Panc1 (cell line): ENCODE measurements at regions not wholly inside any gene's neighbourhood (a gene's known extent, or its start where the extent isn't known, plus 50 kb on each side); places are given as distances from the start of the nearest gene placed in this dataset.

ENCODE experiments used
- ATAC-seq: fragments of 200-7000 bp; cut with Tn5 transposase; 2 replicates; pipeline ENCODE4 v1.9.1; 2020; ENCODE audit warnings: mild to moderate bottlenecking, moderate library complexity
- BruUV-seq: library from RNA; stranded (reverse); fragments of 400-500 nt; replicated peaks from 2 replicates; lab custom pipeline; 2021; lab: Mats Ljungman, UMichigan
- CTCF ChIA-PET: fragments of 300-600 bp; sonication (Branson Sonifier 250); formaldehyde crosslinking; loops from one replicate; lab custom pipeline; 2022; ENCODE audit warnings: antibody characterized with exemption; lab: Charles Lee
- POLR2A ChIA-PET: fragments of 300-600 bp; sonication (Branson Sonifier 250); formaldehyde crosslinking; loops from one replicate; lab custom pipeline; 2022; ENCODE audit warnings: antibody characterized with exemption; lab: Charles Lee
- DNase-seq: peaks from one replicate; pipeline ENCODE4 v3.0.0-alpha.2; 2010; ENCODE audit warnings: low read depth, low spot score
- H3K27ac ChIP-seq: 2 replicates; pipeline ENCODE4 v1.5.1; 2011; ENCODE audit warnings: mild to moderate bottlenecking, low read length, inconsistent platforms
- H3K27me3 ChIP-seq: fragments of 200-500 bp; sonication (Bioruptor generic); 2 replicates; pipeline ENCODE4 v1.6.0; 2014; ENCODE audit warnings: low read length, inconsistent platforms; ENCODE audit not compliant: control insufficient read depth, insufficient read depth
- H3K36me3 ChIP-seq: fragments of 200-500 bp; sonication (Bioruptor generic); 2 replicates; pipeline ENCODE4 v1.5.1; 2014; ENCODE audit warnings: inconsistent platforms, mild to moderate bottlenecking, low read length, moderate library complexity; ENCODE audit not compliant: control insufficient read depth, insufficient read depth
- H3K4me1 ChIP-seq: 2 replicates; pipeline ENCODE4 v1.5.1; 2011; ENCODE audit warnings: inconsistent platforms, mild to moderate bottlenecking, low read length, moderate library complexity; ENCODE audit not compliant: control insufficient read depth, insufficient read depth
- H3K4me3 ChIP-seq, 2 experiments: 2 replicates each; pipeline ENCODE4 v1.5.1; 2011 to 2012; ENCODE audit warnings: low read depth in 2 of 2, low read length in 2 of 2, mild to moderate bottlenecking in 2 of 2, inconsistent platforms in 1 of 2, moderate library complexity in 1 of 2
- H3K9me3 ChIP-seq: fragments of 200-500 bp; sonication (Bioruptor generic); 2 replicates; pipeline ENCODE4 v1.5.1; 2014; ENCODE audit warnings: low read depth, mild to moderate bottlenecking, inconsistent platforms, low read length, moderate library complexity; ENCODE audit not compliant: control insufficient read depth, insufficient read depth
- CTCF ChIP-seq: fragments of 450-650 bp; IDR thresholded peaks from 2 replicates; pipeline ENCODE4 v1.5.1; 2017; ENCODE audit warnings: mild to moderate bottlenecking
- POLR2AphosphoS5 ChIP-seq: IDR thresholded peaks from 2 replicates; pipeline ENCODE4 v1.6.1; 2012; ENCODE audit warnings: mild to moderate bottlenecking, low read depth, low read length, moderate library complexity
- REST ChIP-seq, 2 experiments: IDR thresholded peaks; 2 replicates each; pipeline ENCODE4 v1.6.1; 2011 to 2012; ENCODE audit warnings: low read depth in 2 of 2, control low read depth in 1 of 2, low read length in 1 of 2, mild to moderate bottlenecking in 1 of 2, moderate library complexity in 1 of 2; ENCODE audit not compliant: insufficient read depth in 1 of 2
- SIN3A ChIP-seq: IDR thresholded peaks from 2 replicates; pipeline ENCODE4 v1.6.1; 2012; ENCODE audit warnings: low read depth, mild to moderate bottlenecking, low read length, moderate library complexity, borderline replicate concordance; ENCODE audit not compliant: insufficient read depth
- TCF7L2 ChIP-seq: IDR thresholded peaks from 2 replicates; pipeline ENCODE4 v1.6.1; 2011; ENCODE audit warnings: mild to moderate bottlenecking, low read depth, low read length, inconsistent platforms
- in situ Hi-C: cut with HindIII; loops from 2 replicates; pipeline ENCODE4 v1.10.0; 2016; ENCODE audit warnings: low sequenced_read_pairs, low pct_unique_long_range_greater_than_20kb
- intact Hi-C: fragments of 100-400 bp; cut with micrococcal nuclease; formaldehyde crosslinking; loops from one replicate; pipeline ENCODE4 v1.10.0; 2022; ENCODE audit not compliant: unreplicated experiment

- Histone ChIP-seq H3K4me1 (no peaks in the 10 kb centered on the region), H3K4me3 (no peak overlapping the region), H3K27ac (no peak overlapping the region), H3K27me3 (no peaks in the 10 kb centered on the region), H3K36me3 (no peaks in the 10 kb centered on the region), H3K9me3 (no peaks in the 10 kb centered on the region)
- TF ChIP-seq POLR2AphosphoS5, result no peak
- TF ChIP-seq SIN3A, result no peak
- no peak for TF ChIP-seq TCF7L2
- no peak for TF ChIP-seq CTCF
- TF ChIP-seq REST (IDR thresholded peaks at IDR 0.05; ENCODE audit: insufficient read depth in 1 of 2, low read depth in 2 of 2, low read length in 1 of 2), result no peak
- ATAC-seq (no peak), DNase-seq (no peak)
- in situ Hi-C loops (no loop called here), intact Hi-C loops (no loop called here)
- ChIA-PET POLR2A (no interaction called here), CTCF (no interaction called here)
- BruUV-seq, result no TSS peak
Measured at GRCh38 chr1:222880587-222880986, 65.7 kb downstream of the DISP1 start.

- Histone ChIP-seq H3K9me3 (no peaks in the 10 kb centered on the region), H3K4me3 (no peak overlapping the region), H3K4me1 (no peaks in the 10 kb centered on the region), H3K36me3 (no peaks in the 10 kb centered on the region), H3K27ac (no peak overlapping the region), H3K27me3 (no peaks in the 10 kb centered on the region)
- POLR2A ChIA-PET, result no interaction called here
- TF ChIP-seq POLR2AphosphoS5 (no peak), TCF7L2 (no peak), REST (IDR thresholded peaks at IDR 0.05; ENCODE audit: insufficient read depth in 1 of 2, low read depth in 2 of 2, low read length in 1 of 2) (no peak), SIN3A (no peak), CTCF (no peak)
- ATAC-seq (no peak), DNase-seq (no peak)
- intact Hi-C loops (no loop called here), in situ Hi-C loops (no loop called here)
- CTCF ChIA-PET, result no interaction called here
- no TSS peak for BruUV-seq
Measured at GRCh38 chr1:222886194-222886854, 71.5 kb downstream of the DISP1 start.
